Ishikawa (cell line): ENCODE measurements at regions not wholly inside any gene's neighbourhood (a gene's known extent, or its start where the extent isn't known, plus 50 kb on each side); places are given as distances from the start of the nearest gene placed in this dataset.

Source experiments
- CEBPB ChIP-seq: IDR thresholded peaks from 2 replicates; pipeline ENCODE4 v1.6.1; 2012
- CREB1 ChIP-seq: IDR thresholded peaks from 2 replicates; pipeline ENCODE4 v1.6.1; 2012; ENCODE audit warnings: low read depth
- EGR1 ChIP-seq: IDR thresholded peaks from 2 replicates; pipeline ENCODE4 v1.6.1; 2012
- EP300 ChIP-seq: IDR thresholded peaks from 2 replicates; pipeline ENCODE4 v1.6.1; 2012; ENCODE audit warnings: borderline replicate concordance
- FOXM1 ChIP-seq: IDR thresholded peaks from 2 replicates; pipeline ENCODE4 v1.6.1; 2012; ENCODE audit warnings: low read depth, borderline replicate concordance
- MAX ChIP-seq: IDR thresholded peaks from 2 replicates; pipeline ENCODE4 v1.6.1; 2012
- NFIC ChIP-seq: IDR thresholded peaks from 2 replicates; pipeline ENCODE4 v1.6.1; 2012
- RAD21 ChIP-seq: IDR thresholded peaks from 2 replicates; pipeline ENCODE4 v1.6.1; 2012; ENCODE audit warnings: low read depth
- REST ChIP-seq: IDR thresholded peaks from 2 replicates; pipeline ENCODE4 v1.6.1; 2012; ENCODE audit warnings: low read depth, mild to moderate bottlenecking
- TAF1 ChIP-seq: IDR thresholded peaks from 2 replicates; pipeline ENCODE4 v1.6.1; 2012; ENCODE audit warnings: low read depth, mild to moderate bottlenecking
- TCF12 ChIP-seq: IDR thresholded peaks from 2 replicates; pipeline ENCODE4 v1.6.1; 2012; ENCODE audit warnings: low read depth
- TEAD4 ChIP-seq: IDR thresholded peaks from 2 replicates; pipeline ENCODE4 v1.6.1; 2012
- USF1 ChIP-seq: IDR thresholded peaks from 2 replicates; pipeline ENCODE4 v1.6.1; 2012
- YY1 ChIP-seq: IDR thresholded peaks from 2 replicates; pipeline ENCODE4 v1.6.1; 2012; ENCODE audit warnings: low read depth
- ZBTB7A ChIP-seq: IDR thresholded peaks from 2 replicates; pipeline ENCODE4 v1.6.1; 2012; ENCODE audit warnings: low read depth

- TF ChIP-seq CEBPB (peak; percentile 75), EGR1 (no peak), RAD21 (peak; percentile 25; the same call in 1 of the 2 replicates), EP300 (peak; percentile 100), REST (no peak; the same call in 1 of the 2 replicates), FOXM1 (peak; percentile 100), YY1 (peak; percentile 61), TEAD4 (peak; percentile 97), TAF1 (no peak), NFIC (peak; percentile 99), CREB1 (no peak), MAX (peak; percentile 51; the same call in 1 of the 2 replicates), ZBTB7A (no peak), TCF12 (peak; percentile 99), USF1 (no peak)
These were observed 193.6 kb upstream of the FSCB start for GRCh38 chr14:44700694-44701093.

- TF ChIP-seq TEAD4: peak; percentile 99
- TF ChIP-seq NFIC: peak; percentile 81
- no peak for TF ChIP-seq EGR1
- no peak for TF ChIP-seq ZBTB7A
- TF ChIP-seq EP300: peak; percentile 58; the same call in 1 of the 2 replicates
- no peak for TF ChIP-seq CEBPB
- peak; percentile 13; the same call in 1 of the 2 replicates for TF ChIP-seq RAD21
- TF ChIP-seq USF1: no peak
- TF ChIP-seq CREB1: no peak
- TF ChIP-seq MAX: no peak
- no peak for TF ChIP-seq YY1
- no peak for TF ChIP-seq TAF1
These were observed 193.1 kb upstream of the FSCB start for GRCh38 chr14:44700184-44700583.

GRCh38 chr14:44699391-44699790 is 192.3 kb upstream of the FSCB start:
- TF ChIP-seq CREB1 (no peak), USF1 (no peak), MAX (no peak)

- no peak for TF ChIP-seq YY1
- TF ChIP-seq TEAD4: no peak
- TF ChIP-seq ZBTB7A: no peak
- no peak for TF ChIP-seq EP300
- no peak for TF ChIP-seq FOXM1
- TF ChIP-seq CREB1: no peak
- no peak for TF ChIP-seq CEBPB
- no peak for TF ChIP-seq MAX
- no peak for TF ChIP-seq TAF1
These were observed 162.4 kb upstream of the FSCB start for GRCh38 chr14:44669496-44669895.

DNA sequence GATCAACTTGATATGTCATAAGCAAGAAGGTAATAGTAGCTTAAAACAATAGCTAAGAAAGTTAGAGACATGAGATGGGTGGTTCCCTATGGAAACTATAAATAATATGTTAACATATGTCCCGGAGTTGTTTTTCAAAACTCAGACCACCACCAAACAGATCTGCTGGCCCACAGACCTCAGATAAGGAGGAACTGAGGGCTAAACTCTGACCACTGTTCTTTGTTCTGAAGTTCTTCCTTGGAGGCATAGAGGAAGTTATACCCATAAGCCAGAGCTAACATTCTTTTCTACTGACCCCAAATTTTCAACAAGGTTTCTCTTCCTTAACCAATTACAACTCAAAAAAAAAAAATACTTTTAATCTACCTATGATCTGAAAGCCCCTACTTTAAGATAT is 156.1 kb upstream of the FSCB start:
- TF ChIP-seq TAF1: no peak
- no peak for TF ChIP-seq CREB1
- TF ChIP-seq NFIC: no peak
- no peak for TF ChIP-seq ZBTB7A
- no peak for TF ChIP-seq CEBPB
- no peak for TF ChIP-seq EP300
- no peak for TF ChIP-seq FOXM1
- no peak for TF ChIP-seq YY1
- TF ChIP-seq MAX: no peak
- TF ChIP-seq REST: no peak
- no peak for TF ChIP-seq RAD21
- TF ChIP-seq USF1: no peak
- no peak for TF ChIP-seq TEAD4
- TF ChIP-seq EGR1: no peak
- TF ChIP-seq TCF12: no peak
